VCaP (cell line): ENCODE measurements at regions not wholly inside any gene's neighbourhood (a gene's known extent, or its start where the extent isn't known, plus 50 kb on each side); places are given as distances from the start of the nearest gene placed in this dataset.

Experiments
- H3K27ac ChIP-seq: fragments of 450-650 bp; 2 replicates; pipeline ENCODE4 v1.5.1; 2017
- TF ChIP-seq, protein P1 (sequence below): fragments of 450-650 bp; conservative IDR thresholded peaks from 2 replicates; pipeline ENCODE4 v1.5.1; 2017; ENCODE audit warnings: mild to moderate bottlenecking, moderate library complexity

DNA sequence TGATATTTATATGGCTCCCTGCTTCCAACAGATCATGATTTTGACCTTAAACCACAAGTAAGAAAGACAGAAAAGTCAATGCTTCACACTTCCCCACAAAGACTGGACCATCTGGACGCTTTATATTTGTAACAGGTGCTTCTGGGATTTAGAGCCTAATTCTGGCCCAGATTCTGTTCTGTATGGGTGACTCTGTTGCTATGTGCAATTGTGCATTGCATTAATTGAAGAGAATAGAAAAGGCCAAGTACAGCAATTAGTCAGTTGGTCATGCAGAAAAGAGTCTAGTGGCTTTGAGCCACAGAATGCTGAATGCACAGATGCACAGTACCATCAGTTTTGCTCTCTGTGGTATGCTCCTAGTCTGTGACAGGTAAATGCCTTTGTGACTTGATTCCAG is 657.4 kb upstream of the ATXN8OS start:
- H3K27ac ChIP-seq, result no peak overlapping the region
- TF ChIP-seq, protein P1, sequence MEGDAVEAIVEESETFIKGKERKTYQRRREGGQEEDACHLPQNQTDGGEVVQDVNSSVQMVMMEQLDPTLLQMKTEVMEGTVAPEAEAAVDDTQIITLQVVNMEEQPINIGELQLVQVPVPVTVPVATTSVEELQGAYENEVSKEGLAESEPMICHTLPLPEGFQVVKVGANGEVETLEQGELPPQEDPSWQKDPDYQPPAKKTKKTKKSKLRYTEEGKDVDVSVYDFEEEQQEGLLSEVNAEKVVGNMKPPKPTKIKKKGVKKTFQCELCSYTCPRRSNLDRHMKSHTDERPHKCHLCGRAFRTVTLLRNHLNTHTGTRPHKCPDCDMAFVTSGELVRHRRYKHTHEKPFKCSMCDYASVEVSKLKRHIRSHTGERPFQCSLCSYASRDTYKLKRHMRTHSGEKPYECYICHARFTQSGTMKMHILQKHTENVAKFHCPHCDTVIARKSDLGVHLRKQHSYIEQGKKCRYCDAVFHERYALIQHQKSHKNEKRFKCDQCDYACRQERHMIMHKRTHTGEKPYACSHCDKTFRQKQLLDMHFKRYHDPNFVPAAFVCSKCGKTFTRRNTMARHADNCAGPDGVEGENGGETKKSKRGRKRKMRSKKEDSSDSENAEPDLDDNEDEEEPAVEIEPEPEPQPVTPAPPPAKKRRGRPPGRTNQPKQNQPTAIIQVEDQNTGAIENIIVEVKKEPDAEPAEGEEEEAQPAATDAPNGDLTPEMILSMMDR, result no peak

DNA sequence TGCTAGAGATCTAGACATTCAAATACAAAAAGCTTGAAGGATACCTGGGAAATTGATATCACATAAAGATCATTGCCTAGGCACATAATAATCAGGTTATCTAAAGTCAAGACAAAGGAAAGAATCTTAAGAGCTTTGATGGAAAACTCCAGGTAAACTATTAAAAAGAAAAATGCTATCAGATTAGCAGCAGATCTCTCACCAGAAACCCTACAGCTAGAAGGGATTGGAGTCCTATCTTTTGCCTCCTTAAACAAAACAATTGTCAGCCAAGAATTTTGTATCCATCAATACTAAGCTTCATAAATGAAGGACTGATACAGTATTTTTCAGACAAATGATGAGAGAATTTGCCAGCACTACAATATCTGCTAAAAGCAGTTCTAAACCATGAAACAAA is 682.4 kb upstream of the ATXN8OS start:
- no peak overlapping the region for H3K27ac ChIP-seq
- TF ChIP-seq, protein P1, result no peak

DNA sequence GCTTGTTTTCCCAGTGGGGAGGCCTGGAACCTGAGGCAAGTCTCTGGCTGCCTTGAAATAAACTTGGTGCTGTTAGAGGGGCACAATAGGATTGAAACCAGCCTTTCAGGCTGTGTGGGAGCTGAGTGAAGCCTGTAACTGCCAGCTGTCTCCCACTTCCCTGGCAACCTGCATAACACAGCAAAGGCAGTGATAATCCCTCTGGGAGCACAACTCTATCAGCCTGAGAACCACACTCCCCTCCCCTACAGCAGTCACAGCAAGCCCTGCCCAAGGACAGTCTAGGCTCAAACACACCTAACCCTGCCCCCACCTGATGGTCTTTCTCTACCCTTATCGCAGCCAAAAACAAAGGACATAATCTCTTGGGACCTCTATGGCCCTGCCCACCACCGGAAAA is 683.8 kb upstream of the ATXN8OS start:
- H3K27ac ChIP-seq, result no peak overlapping the region

DNA sequence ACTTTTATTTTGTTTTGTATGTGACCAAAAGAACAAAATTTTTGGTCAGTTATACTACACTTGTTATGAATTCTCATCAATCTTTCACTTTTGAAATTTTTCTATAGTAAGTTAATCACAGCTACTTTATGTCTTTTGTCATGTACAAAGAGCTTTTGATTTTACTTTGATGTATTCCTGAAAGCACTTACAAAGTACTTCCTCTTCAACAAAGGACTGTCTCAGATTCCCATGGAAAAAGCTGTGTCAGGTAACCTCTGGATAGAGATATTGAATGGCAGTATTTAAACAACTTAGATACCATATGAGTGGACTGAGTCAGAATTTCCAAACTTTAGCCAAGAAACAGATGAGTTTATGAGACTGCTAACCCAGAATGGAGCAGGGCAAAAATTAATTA is 689.3 kb upstream of the ATXN8OS start:
- TF ChIP-seq, protein P1, result no peak
- no peak overlapping the region for H3K27ac ChIP-seq

More for the DNA sequence above, 683.8 kb upstream of the ATXN8OS start:
- TF ChIP-seq, protein P1, result no peak

- H3K27ac ChIP-seq, result no peak overlapping the region
Measured at GRCh38 chr13:69410761-69411160, 696.9 kb upstream of the ATXN8OS start.

GRCh38 chr13:69391756-69392155 is 715.9 kb upstream of the ATXN8OS start:
- H3K27ac ChIP-seq, result no peak overlapping the region
- TF ChIP-seq, protein P1, result no peak

More at GRCh38 chr13:69410761-69411160, 696.9 kb upstream of the ATXN8OS start:
- TF ChIP-seq, protein P1, result no peak

DNA sequence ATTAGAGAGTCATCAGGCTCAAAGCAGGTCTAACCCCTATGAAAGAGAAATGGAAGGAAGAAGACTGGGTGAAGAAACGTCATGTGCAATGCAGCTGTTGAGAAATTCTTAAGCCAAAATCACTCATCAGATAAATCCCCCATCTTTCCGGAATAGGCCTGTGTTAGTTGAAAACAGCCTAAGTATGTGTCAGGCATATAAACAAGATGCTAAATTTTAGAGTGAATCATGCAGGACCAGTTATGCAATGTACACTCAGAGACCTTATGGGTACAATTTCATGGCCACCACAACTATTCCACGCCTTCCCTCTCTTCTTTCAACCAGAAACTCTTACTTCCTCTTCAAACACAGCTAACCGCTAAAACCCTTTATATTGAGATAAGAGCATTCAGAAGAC is 717.7 kb upstream of the ATXN8OS start:
- TF ChIP-seq, protein P1, result no peak

More for the DNA sequence above, 717.7 kb upstream of the ATXN8OS start:
- H3K27ac ChIP-seq, result no peak overlapping the region
